Large intestine (tissue), 3 donors: ENCODE measurements at regions not wholly inside any gene's neighbourhood (a gene's known extent, or its start where the extent isn't known, plus 50 kb on each side); places are given as distances from the start of the nearest gene placed in this dataset.

Experiments
- DNase-seq, 2 donors: peaks; one replicate each; pipeline versions ENCODE4 v3.0.0 to v3.0.0-alpha.2; 2013
- H3K27ac ChIP-seq: one replicate; pipeline ENCODE4 v1.5.1; 2013; ENCODE audit warnings: low read length
- H3K27me3 ChIP-seq: 2 replicates; pipeline ENCODE4 v1.6.1; 2013; ENCODE audit warnings: low read length; ENCODE audit not compliant: control insufficient read depth, insufficient read depth
- H3K36me3 ChIP-seq: 2 replicates; pipeline ENCODE4 v1.6.1; 2013; ENCODE audit warnings: low read length; ENCODE audit not compliant: control insufficient read depth, insufficient read depth
- H3K4me1 ChIP-seq: one replicate; pipeline ENCODE4 v1.6.1; 2013; ENCODE audit warnings: low read length; ENCODE audit not compliant: control insufficient read depth, insufficient read depth
- H3K4me3 ChIP-seq: one replicate; pipeline ENCODE4 v1.5.1; 2013; ENCODE audit warnings: low read length
- H3K9me3 ChIP-seq: one replicate; pipeline ENCODE4 v1.6.1; 2013; ENCODE audit warnings: mild to moderate bottlenecking, low read depth, low read length, moderate library complexity; ENCODE audit not compliant: control insufficient read depth
- WGBS: methylation state at CpG from one replicate; pipeline ENCODE4 v1.1.5; 2013; ENCODE audit warnings: low lambda C conversion rate; ENCODE audit not compliant: insufficient coverage; 5-methylcytosine and 5-hydroxymethylcytosine counted together

GRCh38 chr12:91523831-91524230 is 341.2 kb upstream of the DCN start:
- no peaks in the 10 kb centered on the region for H3K4me1 ChIP-seq
- DNase-seq: no peak
- WGBS: no CpG with 5 or more reads among the region's 4 CpGs
- H3K9me3 ChIP-seq: no peaks in the 10 kb centered on the region
- no peak overlapping the region for H3K27ac ChIP-seq
- no peaks in the 10 kb centered on the region for H3K27me3 ChIP-seq
- H3K36me3 ChIP-seq: no peaks in the 10 kb centered on the region
- H3K4me3 ChIP-seq: no peak overlapping the region

DNA sequence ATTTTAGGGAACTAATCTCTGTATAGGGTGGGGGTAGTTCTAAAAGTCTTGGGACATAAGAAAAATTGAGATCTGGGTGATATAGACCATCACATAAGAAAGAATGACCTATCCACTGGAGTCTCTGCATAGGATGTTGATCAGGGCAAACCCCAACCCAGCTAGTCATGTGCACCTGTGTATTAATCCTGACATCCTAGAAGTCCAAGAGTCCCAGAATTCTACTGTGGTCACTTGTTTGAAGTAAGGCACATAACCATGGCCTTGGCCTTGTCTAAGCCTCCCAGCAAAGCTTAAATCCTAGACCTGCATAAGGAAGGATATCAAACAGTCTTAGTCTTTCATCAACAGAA is 334.1 kb upstream of the DCN start:
- DNase-seq: peak; percentile 1 to 55
- Histone ChIP-seq H3K27ac (peak overlapping the region; percentile 43), H3K4me1 (peaks cover 10% of the 10 kb centered on the region), H3K27me3 (no peaks in the 10 kb centered on the region), H3K36me3 (no peaks in the 10 kb centered on the region), H3K9me3 (no peaks in the 10 kb centered on the region), H3K4me3 (no peak overlapping the region)

DNA sequence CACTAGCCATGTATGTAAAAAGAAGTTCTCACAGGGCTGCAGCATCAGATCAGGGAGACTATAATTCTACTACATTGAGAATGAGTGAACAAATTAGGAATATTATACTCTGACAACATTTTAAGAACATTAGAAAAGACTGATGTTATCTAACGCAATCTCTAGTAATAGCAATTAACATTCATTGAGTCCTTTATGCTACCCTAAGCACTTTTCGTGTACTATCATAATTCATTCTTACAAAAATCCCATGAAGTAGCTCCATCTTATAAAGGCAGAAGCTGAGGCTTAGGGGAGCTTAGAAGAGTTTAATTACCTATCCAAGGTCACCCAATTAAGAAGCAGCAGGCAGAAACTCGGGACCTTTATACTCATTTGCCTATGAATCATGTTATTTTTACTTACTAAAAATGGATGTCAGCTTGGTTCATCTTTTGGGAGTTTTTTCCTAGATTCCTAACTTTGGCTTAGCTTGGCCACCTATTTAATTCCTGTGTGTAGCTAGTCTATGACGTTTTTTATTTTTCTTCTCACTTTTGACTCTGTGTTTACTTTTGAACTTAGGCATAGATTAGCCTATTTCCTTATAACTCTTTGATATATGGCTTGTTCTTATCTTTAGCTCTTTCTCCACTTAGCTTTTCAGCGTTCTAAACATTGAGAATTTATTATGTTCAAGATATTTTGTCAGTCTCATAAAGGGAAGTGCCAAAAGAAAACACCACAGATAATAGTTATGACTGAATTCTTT is 333.5 kb upstream of the DCN start:
- 26% methylated on average over 3 of the region's 5 CpGs for WGBS
- H3K27ac ChIP-seq: peak overlapping the region; percentile 43

GRCh38 chr12:91513313-91513712 is 330.7 kb upstream of the DCN start:
- H3K4me3 ChIP-seq: no peak overlapping the region
- H3K4me1 ChIP-seq: peaks cover 10% of the 10 kb centered on the region
- WGBS: no CpG with 5 or more reads among the region's 1 CpG
- no peaks in the 10 kb centered on the region for H3K27me3 ChIP-seq
- no peaks in the 10 kb centered on the region for H3K9me3 ChIP-seq
- DNase-seq: no peak
- no peaks in the 10 kb centered on the region for H3K36me3 ChIP-seq
- no peak overlapping the region for H3K27ac ChIP-seq

More for the DNA sequence above, 333.5 kb upstream of the DCN start:
- Histone ChIP-seq H3K9me3 (no peaks in the 10 kb centered on the region), H3K27me3 (no peaks in the 10 kb centered on the region), H3K36me3 (no peaks in the 10 kb centered on the region), H3K4me3 (no peak overlapping the region), H3K4me1 (peaks cover 10% of the 10 kb centered on the region)
- peak; percentile 4 to 58 for DNase-seq

GRCh38 chr12:91511795-91512420 is 329.3 kb upstream of the DCN start:
- Histone ChIP-seq H3K36me3 (no peaks in the 10 kb centered on the region), H3K27me3 (no peaks in the 10 kb centered on the region), H3K4me3 (no peak overlapping the region), H3K4me1 (peaks cover 9% of the 10 kb centered on the region), H3K27ac (no peak overlapping the region), H3K9me3 (no peaks in the 10 kb centered on the region)
- WGBS: no CpG with 5 or more reads among the region's 1 CpG
- no peak for DNase-seq

- H3K36me3 ChIP-seq: no peaks in the 10 kb centered on the region
- DNase-seq: no peak
- H3K27me3 ChIP-seq: no peaks in the 10 kb centered on the region
- no peak overlapping the region for H3K27ac ChIP-seq
- H3K4me3 ChIP-seq: no peak overlapping the region
- H3K4me1 ChIP-seq: no peaks in the 10 kb centered on the region
- WGBS: no CpG with 5 or more reads among the region's 1 CpG
- no peaks in the 10 kb centered on the region for H3K9me3 ChIP-seq
Measured at GRCh38 chr12:91507754-91508153, 325.1 kb upstream of the DCN start.

DNA sequence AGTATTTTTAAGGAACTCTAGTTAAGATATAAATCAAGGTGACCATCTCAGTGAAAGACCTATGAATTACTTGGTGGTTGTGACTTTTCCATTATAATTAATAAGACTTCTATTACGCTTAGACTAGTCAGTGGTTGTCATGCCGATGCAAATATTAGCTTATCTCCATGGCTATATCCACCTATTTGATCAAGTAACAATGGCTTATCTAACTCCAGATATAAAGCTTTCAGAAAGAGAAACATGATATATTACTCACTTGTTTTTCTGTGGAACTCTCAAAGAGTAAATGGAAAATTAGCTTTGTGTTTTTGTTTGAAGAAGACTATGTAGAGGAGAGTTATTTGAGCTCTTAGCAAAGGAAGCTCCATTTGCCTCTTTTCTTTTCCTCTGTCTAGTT is 323.8 kb upstream of the DCN start:
- Histone ChIP-seq H3K36me3 (no peaks in the 10 kb centered on the region), H3K27ac (no peak overlapping the region), H3K4me3 (no peak overlapping the region), H3K27me3 (no peaks in the 10 kb centered on the region), H3K9me3 (no peaks in the 10 kb centered on the region), H3K4me1 (no peaks in the 10 kb centered on the region)
- DNase-seq: no peak
- 0% methylated on average over 1 of the region's 2 CpGs for WGBS

GRCh38 chr12:91505006-91505405 is 322.4 kb upstream of the DCN start:
- Histone ChIP-seq H3K27ac (no peak overlapping the region), H3K4me1 (no peaks in the 10 kb centered on the region), H3K9me3 (no peaks in the 10 kb centered on the region), H3K4me3 (no peak overlapping the region), H3K27me3 (no peaks in the 10 kb centered on the region), H3K36me3 (no peaks in the 10 kb centered on the region)
- DNase-seq: no peak

- Histone ChIP-seq H3K27ac (no peak overlapping the region), H3K4me3 (no peak overlapping the region), H3K9me3 (no peaks in the 10 kb centered on the region), H3K36me3 (no peaks in the 10 kb centered on the region), H3K27me3 (no peaks in the 10 kb centered on the region), H3K4me1 (no peaks in the 10 kb centered on the region)
- no CpG with 5 or more reads among the region's 4 CpGs for WGBS
- no peak for DNase-seq
Measured at GRCh38 chr12:91502208-91502607, 319.6 kb upstream of the DCN start.

GRCh38 chr12:91496337-91496736 is 313.7 kb upstream of the DCN start:
- no peak overlapping the region for H3K27ac ChIP-seq
- no peaks in the 10 kb centered on the region for H3K4me1 ChIP-seq
- peak; percentile 5 to 37 for DNase-seq
- no peaks in the 10 kb centered on the region for H3K9me3 ChIP-seq
- H3K27me3 ChIP-seq: no peaks in the 10 kb centered on the region
- no peaks in the 10 kb centered on the region for H3K36me3 ChIP-seq
- no peak overlapping the region for H3K4me3 ChIP-seq
- WGBS: 61% methylated on average over 2 of the region's 3 CpGs

DNA sequence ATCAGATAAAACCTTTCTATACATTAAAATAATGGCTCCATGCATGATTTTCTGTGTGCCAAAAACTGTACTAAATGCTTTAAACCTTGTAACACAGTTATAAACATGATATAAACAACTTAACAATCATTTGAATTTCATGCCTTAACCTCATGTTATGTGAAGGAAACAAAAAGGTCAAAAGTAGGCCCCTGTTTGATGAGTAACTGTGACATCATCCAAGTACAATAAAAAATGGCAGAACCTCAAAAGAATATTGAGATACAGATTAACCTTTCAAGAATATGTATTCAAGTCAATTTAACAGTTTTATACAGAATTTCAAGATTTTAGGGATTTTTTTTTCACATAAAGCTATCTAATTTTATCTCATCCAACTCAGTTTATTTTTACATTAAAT is 310.7 kb upstream of the DCN start:
- Histone ChIP-seq H3K27me3 (no peaks in the 10 kb centered on the region), H3K9me3 (no peaks in the 10 kb centered on the region), H3K36me3 (no peaks in the 10 kb centered on the region), H3K4me3 (no peak overlapping the region), H3K4me1 (no peaks in the 10 kb centered on the region), H3K27ac (peak overlapping the region; percentile 34)
- no peak for DNase-seq
